ENCODE measurements at regions not wholly inside any gene's neighbourhood (a gene's known extent, or its start where the extent isn't known, plus 50 kb on each side); places are given as distances from the start of the nearest gene placed in this dataset.
"Not testable (repeated sequence)": the region's sequence is repeated elsewhere in the genome, so short reads cannot be mapped to it uniquely, and the experiment has no call there.

DNA sequence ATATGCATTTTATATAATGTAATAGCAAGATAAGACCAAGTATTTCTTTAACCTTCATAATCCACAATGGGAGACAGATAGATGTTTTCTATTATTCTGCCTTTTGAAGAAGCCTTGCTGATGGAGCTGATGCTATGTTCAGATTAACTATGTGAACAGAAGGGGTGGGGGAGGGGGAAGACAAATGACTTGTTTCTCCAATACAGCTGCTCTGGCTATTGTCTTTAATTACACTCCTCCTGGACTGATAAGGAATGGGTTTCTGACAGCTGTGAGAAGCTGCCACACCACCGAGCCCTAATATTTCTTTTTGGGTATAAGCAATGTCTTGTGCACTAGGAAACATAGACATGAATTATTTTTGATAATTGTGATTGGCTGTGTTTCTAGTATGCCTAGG is 62.0 kb downstream of the CAVIN4 start:
- DNase-seq: no peak

DNA sequence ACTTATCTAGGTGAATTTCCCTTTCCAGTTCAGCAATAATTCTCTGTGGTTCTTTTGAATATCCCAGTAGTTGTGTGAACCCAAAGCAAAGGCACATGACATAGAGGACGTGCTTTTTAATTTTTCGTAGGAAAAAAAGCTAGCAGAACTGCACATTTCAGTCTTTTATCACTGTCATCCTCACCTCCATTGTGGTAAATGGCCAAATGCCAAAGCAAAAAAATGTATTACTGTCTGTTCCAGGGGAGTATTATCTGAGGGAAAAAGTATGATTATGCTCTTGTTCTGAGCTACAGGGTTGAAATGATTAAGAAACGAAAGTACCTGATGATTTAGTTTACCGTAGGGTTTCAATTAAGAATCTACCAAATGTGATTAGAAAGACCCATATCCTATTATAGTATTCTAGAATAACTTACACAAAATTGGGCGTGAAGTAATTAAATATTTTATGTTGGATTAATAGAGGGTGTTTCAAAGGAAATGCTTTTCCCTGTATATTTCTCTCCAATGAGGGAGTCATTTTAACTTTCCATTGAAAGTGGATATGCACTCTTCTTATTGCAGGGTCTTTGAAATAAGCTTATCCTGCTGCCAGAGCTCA is 62.7 kb downstream of the CAVIN4 start:
- DNase-seq: no peak

DNA sequence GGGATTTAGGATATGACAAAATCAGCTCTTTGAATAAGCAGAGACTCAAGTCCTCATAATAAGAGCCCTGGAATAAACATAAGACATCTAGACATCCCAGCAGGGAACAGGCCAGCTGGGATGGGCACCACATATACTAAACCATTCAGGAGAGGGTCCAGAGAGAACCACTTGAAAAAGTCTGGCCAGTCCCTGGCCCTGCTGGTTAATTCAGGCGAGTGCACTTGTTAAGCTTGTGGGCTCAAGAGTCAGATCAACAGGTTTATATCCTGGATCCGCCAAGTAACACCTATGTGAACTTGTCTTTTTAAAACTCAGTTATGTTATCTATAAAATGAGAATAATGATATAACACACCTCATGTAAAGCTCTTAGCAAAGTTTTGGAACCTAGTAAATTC is 63.3 kb downstream of the CAVIN4 start:
- DNase-seq: no peak

DNA sequence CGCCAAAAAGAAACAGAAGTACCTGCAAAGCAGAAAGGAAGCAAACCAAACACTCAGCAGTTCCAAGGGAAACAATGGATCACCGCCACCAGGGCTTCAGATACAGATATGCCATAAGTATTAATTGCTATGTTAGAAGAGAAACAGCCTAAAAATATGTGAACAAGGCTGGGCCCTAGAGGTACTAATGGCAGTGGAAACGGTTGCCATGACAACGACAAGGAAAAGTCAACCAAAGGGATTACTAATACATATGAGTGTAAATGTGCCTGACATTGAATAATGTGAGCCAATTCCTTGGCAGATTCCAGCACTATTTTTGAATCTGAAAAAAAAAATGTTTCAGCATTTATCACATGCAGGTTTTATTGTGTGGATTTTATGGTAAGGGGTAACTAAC is 75.0 kb downstream of the CAVIN4 start:
- no peak for DNase-seq

DNA sequence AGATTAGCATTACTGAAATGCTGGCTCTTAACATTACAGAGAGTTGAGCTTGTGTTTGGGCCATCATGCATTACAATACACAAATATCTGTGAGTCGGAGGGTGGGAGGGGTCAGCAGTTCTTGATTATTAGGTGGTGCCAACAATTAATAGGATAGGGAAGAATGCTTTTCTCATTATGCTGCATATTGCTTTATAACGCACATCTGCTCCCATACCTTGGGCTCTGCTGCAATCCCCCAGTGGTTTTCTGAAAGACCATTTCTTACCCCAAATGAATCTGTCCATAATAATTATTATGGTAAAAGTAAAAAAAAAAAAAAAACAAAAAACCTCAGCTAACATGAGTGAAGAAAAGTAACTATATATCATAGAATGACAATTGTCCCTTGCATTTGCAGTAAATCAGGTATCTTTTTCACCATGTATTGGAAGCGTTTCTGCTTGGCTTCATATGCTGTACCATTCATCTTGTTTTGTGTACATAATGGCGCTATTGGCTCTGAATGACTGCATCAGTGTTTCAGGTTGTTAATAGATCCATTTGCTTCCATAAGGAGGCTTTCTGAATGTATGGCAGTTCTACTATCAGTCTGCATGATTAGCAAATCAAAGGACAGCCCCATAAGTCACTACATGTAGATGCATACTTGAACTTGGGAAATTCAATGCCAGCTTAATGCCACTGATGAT is 75.9 kb downstream of the CAVIN4 start:
- DNase-seq: no peak

DNA sequence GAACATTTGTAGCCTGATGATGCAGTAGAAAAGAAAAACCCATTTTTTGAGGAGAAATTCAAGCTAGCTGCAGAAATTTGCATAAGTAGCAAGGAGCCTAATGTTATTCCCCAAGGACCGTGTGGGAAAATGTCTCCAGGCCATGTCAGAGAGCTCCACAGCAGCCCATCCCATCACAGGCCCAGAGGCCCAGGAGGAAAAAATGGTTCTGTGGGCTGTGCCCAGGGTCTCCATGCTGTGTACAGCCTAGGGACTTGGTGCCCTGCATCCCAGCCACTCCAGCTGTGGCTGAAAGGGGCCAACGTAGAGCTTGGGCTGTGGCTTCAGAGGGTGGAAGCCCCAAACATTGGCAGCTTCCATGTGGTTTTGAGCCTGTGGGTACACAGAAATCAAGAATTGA is 79.0 kb downstream of the CAVIN4 start:
- not testable (repeated sequence) for DNase-seq

DNA sequence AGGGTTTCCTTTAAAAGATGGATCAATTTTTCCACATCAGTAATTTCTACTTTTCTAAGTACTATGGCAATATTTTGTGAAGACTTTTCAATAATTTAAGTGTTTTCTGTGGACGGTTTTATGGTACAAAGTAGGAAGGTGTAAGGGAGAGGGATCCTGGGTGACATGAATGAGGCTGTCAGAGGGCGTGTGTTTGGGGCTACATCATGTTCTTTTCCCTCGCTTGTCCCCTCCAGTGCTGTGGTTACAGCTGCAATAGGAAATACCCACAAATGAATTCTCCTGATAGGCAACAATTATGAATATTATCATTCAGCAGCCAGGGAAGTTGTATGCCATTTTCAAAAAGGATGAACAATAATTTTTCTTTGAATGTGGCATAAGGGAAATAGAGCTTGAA is 83.8 kb downstream of the CAVIN4 start:
- DNase-seq: no peak

DNA sequence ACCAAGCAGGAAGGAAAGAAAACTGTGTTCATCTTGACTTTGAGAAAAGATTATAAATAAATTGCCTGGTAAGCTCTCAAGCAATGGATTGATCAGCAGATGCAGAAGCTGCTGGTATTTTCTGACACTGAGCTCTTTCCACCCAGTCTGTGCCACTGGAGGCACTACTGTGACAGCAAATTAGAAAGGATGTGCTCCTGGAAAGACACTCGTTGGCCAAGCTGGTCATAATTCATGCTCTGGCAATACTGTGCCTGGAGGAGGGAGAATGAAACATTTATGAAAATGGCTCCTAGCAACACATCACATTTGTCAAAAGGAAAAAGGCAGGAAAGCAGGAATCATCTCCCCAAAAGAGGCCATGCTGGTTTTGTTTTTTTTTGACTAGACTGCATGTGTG is 84.2 kb downstream of the CAVIN4 start:
- no peak for DNase-seq

DNA sequence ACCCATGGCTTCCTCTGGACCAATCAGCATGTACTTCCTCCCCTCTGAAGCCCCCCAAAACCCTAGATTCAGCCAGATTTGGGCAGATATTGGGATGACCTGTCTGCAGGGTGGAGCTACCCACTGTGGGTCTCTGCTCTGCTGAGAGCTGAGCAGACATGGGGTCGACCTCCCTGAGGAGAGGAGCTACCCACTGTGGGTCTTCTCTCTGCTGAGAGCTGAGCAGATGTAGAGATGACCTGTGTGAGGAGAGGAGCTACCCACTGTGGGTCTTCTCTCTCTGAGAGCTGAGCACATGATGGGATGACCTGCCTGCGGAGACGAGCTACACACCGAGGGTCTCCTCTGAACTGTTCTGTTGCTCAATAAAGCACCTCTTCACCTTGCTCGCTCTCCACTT is 89.6 kb downstream of the CAVIN4 start:
- no peak for DNase-seq

DNA sequence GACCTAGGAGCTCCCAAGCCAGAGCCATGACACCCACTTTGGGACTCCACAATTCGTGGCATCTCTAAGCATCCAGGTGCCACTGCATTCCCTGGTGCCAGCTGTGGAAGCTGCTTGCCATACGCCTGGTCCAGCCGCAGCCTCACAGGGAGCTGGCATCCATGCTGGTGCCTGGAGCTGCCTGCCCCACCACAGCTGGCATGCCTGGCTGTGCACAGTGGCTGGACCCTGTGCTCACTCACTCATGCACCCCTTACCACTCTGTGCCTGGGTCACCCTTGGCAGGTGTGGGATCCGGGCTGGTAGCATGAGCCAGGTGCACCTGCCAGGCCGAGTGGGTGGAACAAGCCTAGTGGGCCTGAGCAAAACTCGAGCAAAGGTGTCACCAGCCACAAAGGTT is 90.1 kb downstream of the CAVIN4 start:
- DNase-seq: no peak

DNA sequence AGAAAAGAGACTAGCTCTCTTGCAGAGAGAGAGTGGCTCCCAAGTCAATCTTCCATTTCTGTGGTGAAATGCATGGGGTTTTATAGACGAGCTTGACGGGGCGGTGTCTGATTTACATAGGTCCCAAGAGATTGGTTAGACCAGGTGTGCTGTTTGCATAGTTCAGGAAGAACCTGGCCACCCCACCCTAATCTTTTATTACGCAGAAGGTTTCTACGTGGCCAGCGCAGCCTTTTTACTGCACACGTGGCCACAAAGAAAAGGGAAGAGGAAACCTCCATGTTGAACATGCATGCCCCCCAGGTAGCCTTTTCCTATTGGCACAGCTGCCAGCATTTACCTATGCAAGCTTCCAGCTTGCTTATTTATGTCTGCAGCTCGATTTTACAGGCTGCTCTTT is 92.1 kb downstream of the CAVIN4 start:
- no peak for DNase-seq

DNA sequence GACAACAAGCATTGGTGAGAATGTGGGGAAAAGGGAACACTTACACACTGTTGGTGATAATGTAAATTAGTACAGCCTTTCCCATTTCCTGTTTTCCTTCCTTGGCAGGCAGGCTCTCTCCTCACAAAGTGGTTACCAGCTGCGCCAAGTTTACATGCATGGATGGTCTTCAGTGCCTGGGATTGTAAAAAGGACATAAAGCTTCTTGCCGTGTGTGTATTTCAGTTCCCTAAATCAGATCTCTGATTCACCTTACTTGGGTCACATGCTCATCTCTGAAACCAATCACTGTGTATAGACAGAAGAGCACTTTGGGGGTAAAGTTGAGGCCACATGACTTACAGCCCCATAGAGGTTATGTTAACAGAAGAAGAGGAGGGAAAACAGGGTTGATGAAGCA is 92.8 kb downstream of the CAVIN4 start:
- no peak for DNase-seq

DNA sequence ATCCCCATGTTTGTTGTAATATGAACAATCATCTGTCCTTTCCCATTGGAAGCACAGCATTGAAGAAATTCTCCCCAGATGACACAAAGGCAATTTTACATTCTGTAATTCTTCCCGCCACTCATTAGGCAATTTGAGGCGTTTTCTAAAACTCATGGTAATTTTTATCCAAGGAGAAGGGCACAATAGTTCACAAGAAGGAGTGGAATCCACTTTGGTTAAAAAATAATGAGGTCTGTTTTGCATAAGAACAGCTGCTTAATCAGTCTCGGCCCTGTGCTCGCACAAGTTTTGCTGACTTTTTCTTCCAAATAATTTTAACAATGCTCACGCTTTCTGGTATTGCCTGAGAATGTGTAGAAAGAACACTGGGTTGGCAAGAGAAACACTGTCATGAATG is 94.0 kb downstream of the CAVIN4 start:
- DNase-seq: no peak

DNA sequence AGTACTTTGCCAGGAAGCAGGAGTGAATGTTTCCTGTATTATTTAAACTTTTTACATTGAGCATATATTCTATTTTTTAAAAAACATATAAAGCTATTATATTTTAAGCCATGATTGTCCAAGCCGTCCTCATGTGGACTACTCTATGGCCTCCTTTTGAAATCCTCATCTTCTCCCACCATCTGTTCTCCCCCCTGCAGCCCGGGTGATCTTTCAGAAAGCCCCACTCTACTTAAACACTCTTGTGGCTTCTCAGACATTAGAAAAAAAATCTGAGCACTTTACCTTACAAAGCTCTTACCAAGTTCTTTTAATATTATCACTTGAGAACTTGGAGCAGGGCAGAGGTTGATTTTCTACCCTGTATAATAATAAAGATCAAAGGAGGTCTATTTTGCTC is 95.4 kb downstream of the CAVIN4 start:
- DNase-seq: no peak

DNA sequence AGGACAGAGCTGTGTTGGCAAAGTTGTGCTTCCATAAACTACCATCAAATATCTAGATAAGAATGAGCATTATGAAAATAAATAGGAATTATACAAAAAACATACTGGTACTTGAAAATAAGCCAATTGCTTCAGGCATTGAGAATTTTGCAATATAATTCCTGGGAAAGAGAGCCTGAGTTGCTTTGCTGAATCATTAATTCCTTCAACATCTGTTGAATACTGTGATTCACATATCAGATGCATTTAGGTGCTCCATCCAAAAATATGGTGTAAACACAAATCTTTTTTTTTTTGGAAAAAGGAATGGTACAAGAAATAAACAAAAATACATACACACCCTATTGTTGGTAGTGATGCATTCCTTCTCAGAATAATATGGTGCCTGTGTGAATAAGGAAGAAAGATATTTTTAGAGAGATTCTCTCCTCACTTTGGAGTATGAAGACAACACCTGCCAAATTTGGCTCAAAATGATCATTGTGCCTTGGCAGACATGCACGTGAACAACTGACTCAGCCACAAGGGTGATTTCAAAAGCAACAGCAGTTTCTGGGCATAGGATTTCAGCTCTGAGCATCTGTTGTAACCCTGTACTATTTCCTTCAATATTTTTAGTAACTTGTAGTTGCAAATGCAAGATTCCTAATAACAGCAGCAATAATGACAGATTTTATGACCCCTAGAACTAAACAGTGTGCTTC is 96.7 kb downstream of the CAVIN4 start:
- no peak for DNase-seq

DNA sequence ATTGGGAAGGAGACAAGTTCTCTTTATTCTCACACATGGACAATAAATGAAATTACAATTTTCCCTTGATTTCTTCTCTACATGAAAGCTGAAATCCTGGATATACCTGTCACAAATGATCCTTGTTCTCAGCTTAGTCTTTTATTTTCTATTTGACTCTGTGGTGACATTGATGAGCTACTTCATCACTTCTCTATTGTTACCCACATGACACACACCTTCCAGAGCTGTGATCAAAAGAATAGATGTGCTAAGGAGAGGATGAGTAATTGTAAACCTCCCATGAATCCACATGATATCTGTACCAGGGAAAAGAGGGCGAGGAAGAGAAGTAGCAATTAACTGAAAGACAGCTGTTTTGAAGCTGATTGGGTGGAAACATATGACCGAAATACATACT is 102.0 kb downstream of the CAVIN4 start:
- no peak for DNase-seq

DNA sequence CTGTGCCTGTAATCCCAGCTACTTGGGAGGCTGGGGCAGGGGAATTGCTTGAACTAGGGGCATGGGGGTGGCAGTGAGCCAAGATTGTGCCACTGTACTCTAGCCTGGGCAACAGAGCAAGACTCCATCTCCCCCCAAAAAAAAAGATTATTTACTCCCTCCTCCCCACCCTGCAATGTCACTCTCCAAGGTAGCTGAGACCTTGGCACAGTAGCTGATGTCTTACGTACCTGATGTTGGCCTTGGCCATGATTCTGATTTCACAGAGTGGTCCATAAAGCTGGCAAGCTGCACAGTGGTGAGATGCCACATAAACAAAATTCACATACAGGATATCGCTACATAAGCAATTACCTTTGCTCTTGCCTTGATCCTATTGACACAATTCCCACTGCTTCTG is 108.5 kb downstream of the CAVIN4 start:
- no peak for DNase-seq

DNA sequence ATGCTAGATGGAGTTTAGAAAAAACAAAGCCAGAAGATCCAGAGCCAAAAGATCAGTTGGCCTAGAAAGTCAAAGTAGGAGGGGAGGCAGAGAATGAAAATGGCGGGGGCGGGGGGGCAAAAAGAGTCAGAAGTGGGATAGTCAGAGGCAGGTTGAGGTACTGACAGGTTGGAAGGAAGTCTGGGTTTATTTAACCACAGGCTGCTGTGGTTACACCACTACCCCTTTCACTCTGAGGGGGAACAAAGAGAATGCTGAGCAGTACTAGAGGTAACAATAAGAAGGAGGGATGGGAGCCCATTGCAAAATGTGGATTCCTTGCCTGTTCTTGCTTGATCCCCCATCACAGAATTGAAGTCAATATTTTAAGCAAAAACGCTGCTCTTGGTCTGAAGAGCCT is 111.8 kb downstream of the CAVIN4 start:
- DNase-seq: no peak

DNA sequence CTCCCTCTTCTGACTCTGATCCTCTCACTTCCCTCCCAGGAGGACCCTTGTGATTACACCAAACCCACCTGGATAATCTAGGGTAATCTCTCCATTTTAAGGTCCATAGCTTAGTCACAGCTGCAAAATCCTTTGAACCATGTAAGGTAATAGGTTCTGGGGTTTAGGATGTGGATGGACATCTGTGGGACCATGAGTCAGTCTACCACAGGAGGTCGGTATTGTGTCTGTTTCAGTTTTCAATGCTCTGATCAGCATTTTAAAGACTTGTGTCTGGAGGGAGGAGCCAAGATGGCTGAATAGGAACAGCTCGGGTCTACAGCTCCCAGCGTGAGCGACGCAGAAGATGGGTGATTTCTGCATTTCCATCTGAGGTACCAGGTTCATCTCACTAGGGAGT is 112.6 kb downstream of the CAVIN4 start:
- DNase-seq: no peak

DNA sequence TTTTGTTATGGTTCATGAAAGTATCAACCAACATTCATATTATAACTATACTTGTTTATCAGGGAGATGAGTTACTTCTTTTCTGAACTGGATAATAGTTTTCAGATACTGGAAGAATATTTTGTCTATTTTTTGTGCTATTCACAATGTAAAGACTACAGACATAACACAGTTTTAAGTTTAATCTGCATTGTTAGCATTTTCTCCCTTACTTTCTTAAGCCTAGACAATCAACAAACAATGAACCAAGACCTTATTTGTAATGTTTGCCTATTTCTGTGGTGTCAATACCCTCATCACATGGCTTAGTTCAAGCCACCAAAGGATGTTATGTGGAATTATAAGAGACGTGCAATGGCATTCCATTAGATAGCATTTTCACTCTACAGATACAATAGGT is 119.5 kb downstream of the CAVIN4 start:
- no peak for DNase-seq

DNA sequence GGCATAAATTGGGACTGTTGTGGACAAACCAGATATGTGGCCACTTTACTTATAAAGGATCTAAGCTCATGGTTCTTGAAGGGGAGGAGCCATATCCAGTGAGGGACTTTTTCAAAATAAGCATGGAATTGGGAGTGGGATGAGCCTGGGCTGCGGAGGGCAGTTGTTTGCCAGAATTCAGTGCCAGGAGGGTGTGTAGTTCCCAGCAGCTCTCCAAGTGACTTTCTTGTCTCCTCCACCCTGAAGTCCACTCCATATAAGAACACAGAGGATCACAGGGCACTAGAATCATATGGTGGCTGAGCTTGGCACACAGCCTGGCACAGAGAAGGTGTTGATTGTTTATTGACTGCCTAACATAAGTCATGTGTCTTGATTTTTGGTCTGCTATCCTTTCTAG is 121.1 kb downstream of the CAVIN4 start:
- no peak for DNase-seq

DNA sequence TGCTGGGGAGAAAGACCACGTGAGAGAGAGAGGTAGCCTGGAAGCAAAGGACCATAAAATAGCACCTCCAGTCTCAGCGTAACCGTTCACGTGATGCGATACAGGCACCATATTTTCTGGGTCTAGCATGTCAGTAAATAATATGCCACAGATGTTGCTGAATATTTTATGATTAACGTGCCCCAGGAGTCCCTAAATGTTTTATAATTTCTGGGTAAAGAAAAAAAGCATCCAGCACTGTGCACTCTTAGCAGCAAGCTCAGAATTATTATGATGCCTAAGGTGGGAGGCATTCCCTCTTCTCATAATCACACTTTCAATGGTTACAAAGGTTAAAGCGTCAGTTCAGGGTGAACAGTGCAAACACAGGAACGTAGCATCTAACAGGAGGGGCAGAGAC is 121.8 kb downstream of the CAVIN4 start:
- DNase-seq: no peak

DNA sequence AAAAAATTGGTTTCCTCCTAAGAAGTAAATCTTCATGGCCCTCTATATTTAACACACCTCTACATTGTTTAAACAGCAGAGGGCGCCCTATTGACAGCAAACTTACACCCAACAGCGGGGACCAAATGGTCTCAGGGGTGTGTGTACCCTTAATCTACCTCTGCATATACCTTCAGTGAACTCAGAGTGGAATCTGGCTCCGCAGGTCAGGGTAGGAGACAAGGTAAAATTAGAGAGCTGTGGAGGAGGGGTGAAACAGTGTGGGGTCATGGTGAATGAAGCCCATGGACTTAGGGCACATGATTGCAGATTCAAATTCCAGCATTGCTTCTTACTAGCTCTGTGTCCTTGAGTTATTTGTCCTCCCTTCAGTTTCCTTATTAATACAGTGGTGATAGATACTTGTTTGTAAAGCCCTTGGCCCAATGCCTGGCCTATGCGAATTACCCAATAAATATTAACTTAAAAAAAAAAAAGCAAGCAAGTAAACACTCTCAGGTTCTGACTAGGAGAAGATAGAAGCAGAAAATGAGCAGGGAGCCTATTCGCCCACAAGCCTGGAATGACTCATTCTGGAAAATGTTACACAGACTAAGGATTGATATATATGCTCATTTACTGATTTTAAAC is 122.9 kb downstream of the CAVIN4 start:
- no peak for DNase-seq
